Hepatic stellate cell (primary cell): ENCODE measurements at regions not wholly inside any gene's neighbourhood (a gene's known extent, or its start where the extent isn't known, plus 50 kb on each side); places are given as distances from the start of the nearest gene placed in this dataset.

ENCODE experiments used
- DNase-seq: peaks from one replicate; pipeline ENCODE4 v3.0.0; 2011; ENCODE audit warnings: low spot score

DNA sequence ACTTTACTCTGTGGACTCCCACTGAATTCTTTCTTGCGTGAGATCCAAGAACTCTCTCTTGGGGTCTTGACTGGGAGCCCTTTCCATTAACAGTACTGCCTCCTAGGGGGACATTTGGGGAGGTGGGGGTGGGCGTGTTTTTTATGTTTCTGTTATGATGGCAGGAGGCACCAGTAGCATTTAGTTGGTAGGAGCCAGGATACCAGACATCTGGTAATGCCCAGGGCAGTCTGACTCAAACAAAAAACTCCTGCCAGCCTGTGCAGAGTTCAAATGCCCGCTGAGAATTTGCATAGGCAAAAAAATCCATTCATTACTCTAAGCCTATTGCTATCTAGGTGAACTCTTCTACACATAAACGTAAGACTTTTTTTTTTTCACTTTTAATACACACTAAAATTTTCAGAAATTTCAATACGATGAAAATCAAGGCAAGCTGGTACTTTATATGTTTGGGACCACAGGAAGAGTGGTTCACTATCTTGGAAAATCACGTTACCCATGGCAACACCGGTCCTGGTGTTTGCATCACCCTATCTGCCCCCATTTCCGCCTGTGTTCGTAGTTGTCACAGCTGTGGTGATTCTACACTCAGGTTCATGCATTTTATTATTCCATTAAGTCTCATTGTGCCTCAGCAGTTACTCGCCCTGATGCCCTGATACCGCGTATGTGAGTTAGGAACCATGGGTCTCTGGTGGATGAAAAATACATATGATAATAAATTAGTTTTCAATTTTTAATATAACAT lies 121.1 kb upstream of the XYLT1 start:
- DNase-seq: no peak

DNA sequence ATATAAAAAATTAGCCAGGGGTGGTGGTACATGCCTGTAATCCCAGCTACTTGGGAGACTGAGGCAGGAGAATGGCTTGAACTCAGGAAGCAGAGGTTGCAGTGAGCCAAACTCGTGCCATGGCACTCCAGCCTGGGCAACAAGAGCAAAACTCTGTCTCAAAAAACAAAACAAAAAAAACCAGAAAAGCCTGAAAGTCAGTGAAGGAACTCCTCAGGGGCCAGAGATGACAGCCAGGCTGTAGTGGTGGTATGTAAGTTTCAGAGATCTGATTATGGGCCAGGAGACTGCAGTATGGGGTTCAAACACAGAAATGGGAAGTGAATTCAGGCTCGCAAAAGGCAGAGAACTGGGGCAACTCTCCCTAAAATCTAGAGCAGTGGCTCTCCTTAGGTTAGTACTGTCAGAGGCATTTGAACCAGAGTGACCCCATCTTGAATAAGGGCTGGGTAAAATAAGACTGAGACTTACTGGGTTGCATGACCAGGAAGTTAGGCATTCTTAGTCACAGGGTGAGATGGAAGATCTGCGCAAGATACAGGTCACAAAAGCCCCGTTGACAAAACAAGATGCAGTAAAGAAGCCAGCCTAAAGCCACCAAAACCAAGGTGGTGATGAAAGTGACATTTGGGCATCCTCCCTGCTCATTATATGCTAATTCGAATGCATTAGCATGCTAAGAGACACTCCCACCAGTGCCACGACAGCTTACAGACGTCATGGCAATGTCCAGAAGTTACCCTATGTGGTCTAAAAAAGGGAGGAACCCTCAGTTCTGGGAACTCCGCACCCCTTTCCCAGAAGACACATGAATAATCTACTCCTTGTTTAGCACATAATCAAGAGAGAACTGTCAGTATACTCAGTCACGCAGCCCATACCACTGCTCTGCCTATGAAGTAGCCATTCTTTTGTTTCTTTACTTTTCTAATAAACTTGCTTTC lies 120.2 kb upstream of the XYLT1 start:
- DNase-seq: no peak

DNA sequence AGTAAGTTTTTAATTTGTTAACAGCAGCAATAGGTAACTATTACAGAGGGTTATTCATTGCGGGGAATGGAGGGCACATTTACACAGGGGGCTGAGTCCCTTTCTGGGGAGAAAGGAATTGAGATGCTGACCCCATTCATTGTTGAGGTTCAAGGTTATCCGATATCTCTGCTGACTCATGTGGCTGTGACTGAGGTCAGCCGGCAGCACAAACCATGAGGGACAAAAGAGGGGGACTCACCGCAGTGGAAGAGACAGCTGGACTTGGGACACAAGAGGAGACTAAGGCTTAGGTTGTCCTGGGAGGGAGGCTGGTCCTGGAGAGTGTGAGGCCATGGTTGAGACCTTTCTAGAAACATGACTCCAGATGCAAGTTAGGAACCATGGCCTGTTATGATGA lies 119.1 kb upstream of the XYLT1 start:
- no peak for DNase-seq

DNA sequence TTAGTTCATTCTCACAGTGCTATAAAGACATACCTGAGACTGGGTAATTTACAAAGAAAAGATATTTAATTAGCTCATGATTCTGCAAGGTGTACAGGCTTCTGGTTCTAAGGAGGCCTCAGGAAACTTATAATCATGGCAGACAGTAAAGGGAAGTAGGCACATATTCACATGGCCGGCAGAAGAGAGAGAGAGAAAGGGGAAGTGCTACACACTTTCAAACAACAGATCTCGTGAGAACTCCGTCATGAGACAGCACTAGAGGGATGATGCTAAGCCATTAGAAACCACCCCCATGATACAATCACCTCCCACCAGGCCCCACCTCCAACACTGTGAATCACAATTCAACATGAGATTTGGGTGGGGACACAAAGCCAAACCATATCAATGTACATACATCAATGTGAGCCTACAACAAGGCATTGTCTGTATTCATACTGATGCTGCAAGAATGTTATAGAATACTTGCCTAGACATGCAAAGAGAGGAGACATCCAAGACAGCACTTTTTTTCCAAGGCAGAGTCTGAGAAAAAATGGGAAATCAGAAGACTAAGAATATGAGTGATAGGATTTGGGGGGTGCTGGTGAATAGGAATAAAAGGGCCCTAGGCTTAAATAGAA lies 114.8 kb upstream of the XYLT1 start:
- DNase-seq: no peak

DNA sequence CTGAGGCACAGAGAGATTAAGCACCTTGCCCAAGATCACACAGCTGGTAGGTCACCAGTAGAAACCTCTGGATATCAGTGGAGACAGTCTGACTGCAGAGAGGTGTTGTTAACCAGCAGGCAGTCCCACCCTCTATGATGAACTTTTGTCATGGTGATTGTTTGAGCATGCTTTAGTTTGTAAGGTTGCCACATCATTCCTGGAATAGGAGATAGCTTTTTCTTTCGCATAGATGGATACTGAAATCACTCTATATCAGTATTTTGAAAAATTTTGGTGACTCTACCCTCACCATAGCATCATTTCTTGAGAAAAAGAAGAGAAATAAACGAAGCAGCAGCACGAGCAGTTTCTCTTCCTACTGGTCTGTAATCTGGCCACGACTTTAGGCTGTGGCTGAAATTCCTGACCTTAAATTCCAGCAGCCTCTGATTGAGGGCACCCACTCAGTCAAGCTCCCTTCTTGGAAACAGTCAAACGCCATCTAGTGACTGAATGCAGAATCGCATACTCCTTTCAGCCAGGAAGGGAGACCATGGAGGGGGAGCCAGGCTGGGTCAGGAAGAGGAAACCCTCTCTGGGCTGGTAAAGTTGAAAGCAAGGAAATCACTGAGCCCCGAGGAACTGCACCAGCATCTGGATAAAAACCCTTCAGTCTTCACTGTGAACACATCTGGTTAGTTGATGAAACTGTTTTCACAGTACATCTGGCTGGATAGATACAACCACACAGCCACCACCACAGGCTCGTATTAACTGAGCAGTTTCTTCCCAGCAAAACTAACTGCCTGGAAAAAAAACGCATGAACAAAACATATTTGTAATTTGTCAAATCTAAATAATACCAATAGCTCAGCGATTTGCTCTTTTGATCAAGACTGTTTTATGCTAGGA lies 108.5 kb upstream of the XYLT1 start:
- peak; percentile 71 for DNase-seq

DNA sequence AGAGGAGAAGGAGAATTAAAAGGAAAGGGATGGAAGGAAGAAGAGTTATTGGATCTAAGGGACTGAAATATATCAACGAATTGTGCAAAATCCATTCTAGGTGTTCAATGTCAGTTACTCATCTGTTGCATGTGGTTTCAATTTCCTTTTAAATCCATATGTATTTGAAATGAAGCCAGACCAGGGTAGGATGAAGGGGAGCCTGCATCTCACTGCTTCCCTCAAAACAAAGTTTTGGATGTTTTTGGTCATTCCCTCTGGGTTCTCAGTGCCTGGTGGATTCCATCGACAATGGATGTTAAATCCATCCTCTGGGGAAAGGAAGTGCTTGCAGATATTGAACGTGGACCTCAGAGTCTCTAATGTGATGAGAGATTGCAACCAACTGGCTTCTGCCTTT lies 103.5 kb upstream of the XYLT1 start:
- no peak for DNase-seq

DNA sequence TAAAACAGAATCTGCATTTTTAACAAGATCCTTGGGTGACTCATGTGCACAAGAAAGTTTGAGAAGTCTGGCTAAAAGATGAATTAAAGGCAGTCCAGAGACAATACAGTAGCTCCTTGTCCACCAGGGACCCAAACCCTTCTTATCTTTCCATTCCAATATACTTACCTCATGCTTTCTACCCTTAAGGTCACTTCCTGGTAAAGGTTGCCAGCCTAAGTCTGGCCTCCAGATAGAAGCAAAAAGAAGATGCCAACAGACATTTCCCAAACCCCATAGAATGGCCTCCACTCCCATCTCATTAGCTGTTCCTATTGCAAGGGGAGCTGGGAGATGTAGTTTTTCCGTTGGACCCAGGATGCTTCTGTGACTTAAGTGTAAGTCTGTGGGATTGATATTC lies 101.4 kb upstream of the XYLT1 start:
- DNase-seq: no peak

DNA sequence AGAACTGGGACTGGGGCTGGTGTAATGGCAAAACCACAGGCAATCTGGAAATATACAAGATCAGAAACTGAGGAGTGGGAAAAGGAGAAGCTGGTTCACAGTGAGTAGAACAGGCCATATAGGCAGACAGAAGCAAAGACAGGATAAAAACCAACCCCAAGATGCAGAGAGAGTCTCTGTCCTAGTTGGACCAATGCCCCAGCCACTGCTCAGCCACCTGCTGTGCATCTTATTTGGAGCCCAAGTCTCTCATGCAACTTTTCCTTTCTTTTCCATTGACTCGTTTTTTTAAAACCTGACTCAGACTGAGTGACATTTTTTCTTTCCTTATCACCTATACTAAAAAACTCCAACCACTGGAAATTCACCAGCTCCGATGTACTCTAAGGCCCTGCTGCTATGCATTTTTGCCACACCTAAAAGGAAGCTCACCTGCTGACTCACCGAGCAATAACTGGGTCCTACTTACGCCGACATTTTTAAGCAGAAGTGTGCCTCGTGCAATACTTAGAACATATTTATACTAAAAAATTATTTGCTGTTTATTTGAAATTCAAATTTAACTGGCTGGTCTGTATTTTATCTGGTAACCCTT lies 100.8 kb upstream of the XYLT1 start:
- DNase-seq: no peak

DNA sequence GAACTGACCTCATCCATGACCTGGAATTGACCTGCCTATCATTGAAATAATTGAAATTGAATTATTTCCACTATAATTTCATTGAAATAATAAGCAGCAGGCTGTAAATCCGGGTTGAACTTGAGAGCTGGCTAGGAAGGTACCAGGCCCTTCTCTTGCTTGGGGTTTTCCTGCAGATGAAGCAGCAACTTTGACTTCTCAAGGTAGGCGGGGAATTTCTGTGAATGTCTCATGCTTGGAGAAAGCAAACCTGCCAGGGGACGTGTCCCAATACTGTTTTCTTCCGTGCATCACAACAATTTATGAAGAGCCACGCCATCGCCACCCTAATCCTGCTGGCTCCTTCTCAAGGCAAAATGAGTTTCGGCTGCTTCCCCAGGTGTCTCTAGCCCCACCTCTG lies 97.5 kb upstream of the XYLT1 start:
- no peak for DNase-seq

DNA sequence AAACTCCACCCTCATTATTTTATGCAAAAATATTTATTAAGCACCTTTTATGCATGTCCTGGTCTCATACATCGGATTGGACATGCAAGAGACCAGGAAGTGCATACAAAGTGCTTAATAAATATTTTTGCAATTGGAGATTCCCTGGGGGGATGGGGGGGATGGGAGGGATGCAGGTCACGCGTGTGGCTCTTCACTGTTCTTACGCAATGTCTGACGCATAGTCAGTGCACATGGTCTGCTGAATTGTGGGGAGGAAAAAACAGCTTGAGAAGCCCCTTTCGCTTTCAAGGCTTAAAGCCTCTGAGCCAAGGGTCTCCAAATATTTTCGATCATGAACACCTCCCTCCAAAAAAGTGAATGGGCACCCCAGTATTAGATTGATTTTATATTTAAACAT lies 96.7 kb upstream of the XYLT1 start:
- no peak for DNase-seq

DNA sequence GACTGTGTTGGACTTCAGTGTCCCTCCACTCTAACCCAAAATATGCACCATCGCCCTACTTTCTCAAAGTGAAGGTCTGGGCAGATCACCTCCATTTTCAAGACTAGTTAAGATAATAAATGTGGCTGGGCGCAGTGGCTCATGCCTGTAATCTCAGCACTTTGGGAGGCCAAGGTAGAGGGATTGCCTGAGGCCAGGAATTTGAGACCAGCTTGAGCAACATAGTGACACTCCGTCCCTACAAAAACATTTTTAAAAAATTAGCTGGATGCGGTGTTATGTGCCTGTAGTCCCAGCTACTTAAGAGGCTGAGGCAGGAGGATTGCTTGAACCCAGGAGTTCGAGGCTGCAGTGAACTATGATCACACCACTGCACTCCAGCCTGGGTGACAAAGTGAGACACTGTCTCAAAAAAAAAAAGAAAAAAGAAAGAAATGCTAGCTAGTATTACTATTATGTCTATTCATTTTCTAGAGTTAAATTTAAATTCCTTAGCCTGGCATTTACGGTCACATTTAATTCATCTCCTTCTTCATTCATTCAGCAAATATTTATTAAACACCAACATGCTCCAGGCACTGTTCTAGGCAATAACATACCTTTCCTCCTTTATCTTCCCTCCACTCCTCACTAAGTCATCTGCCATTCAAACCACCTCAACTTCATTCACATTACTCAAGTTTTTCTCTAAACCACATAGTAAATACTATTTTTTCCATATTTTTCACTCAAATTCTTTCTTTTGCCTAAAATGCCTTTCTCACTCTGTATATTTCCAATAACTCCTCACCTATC lies 96.1 kb upstream of the XYLT1 start:
- no peak for DNase-seq

DNA sequence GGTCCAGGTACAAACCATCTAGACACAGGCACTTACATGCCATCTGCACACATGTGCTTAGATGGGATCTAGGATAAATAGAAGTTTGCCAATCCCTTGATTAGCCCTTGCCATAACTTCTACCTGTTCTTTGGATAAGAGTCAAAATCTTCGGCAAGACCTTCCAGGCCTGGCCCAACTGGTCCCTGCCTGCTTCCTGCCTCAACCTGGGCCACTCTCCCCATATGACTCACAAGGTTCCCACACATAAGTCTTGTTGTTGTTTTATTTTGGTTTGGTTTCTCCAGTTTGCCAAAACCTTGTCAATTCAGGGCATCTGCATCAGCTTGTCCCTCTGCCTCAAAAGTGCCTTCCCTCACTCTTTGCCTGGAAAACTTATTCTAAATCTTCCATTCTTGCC lies 95.3 kb upstream of the XYLT1 start:
- DNase-seq: no peak

DNA sequence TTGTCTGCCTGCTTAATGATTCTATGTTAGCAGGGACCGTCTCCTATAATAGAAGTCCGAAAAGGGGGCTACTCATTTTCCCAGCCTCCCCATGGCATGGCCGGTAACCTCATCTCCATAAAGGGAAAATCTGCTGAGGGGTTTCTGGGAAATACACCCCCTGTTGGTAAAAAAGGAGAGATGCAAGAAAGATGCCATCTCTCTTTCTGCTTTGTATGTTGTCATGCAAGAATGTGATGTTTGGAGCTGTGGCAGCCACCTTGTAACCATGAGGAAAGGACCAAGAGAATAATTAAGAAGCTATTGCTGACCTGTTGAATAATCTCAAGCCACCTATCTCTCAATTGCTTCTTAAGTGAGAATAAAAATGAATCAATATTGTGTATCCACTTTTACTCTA lies 94.8 kb upstream of the XYLT1 start:
- DNase-seq: no peak

DNA sequence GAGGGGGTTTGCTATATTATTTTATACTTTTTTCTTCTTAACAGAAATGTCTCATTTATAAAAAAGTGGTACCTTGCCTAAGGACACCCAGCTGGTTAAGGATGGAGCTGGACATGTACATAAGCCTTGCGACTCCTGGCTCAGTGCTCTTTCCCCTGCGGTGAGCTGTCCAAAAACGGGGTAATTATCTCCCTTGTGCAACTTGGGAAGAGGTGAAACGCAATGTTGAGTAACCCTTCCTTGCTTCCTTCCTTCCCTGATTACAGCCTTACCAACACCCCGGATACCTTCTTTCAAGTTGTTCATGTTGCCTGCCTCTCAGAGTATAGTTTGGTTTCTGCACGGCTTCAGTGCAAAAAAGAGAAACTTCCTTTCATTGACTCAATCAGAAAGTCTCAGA lies 94.1 kb upstream of the XYLT1 start:
- DNase-seq: no peak

DNA sequence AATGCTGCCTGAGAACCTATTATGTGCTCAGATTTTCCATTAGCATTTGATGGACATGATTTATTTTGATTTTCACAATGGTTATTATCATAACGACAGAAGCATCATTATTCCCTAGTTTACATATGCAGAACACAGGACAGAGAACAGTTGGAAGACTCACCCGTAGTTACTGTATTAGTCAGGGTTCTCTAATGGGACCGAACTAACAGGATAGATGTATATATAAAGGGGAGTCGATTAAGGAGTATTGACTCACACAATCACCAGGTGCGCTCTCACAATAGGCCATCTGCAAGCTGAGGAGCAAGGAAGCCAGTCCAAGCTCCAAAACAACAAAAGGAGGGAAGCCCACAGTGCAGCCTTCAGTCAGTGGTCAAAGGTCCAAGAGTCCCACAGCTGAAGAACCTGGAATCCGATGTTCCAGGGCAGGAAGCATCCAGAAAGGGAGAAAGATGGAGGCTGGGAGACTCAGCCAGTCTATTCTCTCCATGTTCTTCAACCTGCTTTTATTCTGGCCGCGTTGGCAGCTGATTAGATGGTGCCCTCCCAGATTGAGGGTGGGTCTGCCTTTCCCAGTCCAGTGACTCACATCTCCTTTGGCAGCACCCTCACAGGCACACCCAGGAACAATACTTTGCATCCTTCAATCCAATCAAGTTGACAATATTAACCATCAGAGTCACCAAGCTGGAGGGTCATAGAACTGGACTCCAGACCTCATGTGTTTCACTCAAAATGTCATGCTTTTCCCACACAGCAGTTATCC lies 92.7 kb upstream of the XYLT1 start:
- no peak for DNase-seq

DNA sequence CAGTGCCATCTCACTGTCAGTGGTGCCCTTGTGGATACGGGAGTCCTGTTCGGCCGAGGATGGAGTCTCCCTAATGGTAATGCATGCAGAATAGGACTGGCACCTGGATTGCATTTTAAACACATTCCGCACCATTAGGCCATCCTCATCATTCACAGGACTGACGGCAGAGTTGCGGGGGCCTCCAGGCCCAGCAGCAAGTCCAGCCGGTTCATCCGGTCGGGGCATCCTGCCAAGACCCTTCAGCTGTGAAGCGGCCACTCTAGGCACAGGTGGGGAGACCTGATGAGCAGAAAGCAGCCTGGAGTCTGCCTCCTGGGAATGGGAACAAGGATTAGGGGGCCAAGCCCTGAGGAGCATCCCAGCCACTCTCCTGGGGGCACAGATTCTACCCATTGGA lies 90.3 kb upstream of the XYLT1 start:
- DNase-seq: no peak

DNA sequence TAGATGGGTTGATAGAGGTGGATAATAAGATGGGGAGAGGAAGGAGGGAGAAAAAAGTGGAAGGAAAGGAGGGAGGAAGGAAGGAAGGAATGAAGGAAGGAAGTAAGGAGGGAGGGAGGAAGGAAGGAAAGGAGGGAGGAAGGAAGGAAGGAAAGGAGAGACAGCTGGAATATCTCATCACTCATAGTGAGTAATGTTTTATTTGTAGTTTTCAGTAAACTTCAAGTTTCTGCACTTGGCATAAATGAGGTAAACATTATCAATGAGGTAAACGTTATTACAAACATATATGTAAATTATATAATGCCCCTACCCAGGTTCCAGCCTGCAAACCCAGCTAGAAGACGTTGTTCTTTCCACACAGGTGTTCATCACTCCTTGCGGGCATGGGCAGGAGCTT lies 89.8 kb upstream of the XYLT1 start:
- no peak for DNase-seq

DNA sequence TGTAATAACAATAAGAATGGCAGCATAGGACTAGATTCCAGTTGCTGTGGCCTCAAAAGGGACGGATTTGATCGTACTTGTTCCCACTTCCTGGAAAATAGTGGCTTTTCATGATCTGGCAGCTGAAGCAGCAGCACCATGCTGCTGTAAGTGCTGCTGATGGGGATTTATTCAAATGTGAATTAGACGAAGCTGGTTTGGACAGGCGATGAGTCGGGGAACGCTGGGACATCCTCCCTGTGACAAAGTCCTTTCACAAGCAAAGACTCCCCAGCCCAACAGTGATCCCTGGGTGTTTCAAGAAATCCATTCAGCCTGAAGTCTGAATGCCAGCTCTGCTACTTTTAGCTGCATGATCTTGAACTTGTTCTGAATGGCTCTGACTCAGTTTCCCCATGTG lies 88.6 kb upstream of the XYLT1 start:
- DNase-seq: no peak

DNA sequence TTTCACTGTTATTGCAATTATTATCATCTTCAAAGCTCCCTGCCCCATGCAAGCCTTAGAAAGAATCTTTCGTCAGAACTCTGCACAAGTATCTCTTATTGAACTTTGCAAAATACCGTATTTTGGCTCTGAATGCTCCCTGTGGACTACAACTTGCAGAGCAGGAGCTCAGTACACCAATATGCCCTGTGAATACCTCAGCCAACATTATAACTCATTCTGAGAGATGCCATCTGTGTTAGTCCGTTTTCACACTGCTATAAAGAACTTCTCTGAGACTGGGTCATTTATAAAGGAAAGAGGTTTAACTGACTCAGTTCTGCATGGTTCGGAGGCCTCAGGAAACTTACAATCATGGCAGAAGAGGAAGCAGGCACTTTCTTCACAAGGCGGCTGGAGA lies 87.2 kb upstream of the XYLT1 start:
- DNase-seq: no peak

DNA sequence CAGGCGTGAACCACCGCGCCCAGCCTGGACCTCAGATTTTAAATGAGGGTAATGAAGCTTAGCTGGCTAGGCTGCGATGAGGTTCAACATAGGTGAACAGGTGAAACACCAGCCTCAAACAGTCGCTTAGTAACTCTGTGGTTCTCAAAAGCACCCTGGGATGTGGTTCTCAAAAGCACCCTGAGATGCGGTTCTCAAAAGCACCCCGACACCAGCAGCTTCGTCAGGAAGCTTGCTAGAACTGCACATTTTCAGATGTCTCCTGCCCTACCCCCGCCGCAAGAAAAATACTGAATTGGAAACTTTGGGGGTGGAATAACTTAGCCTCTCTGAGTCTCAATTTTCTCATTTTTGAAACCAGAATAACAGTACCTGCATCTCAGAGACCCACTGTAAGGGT lies 86.7 kb upstream of the XYLT1 start:
- DNase-seq: no peak
